Daoy (cell line): ENCODE measurements at regions not wholly inside any gene's neighbourhood (a gene's known extent, or its start where the extent isn't known, plus 50 kb on each side); places are given as distances from the start of the nearest gene placed in this dataset.
"Not testable (repeated sequence)": the region's sequence is repeated elsewhere in the genome, so short reads cannot be mapped to it uniquely, and the experiment has no call there.

Source experiments
- DNase-seq: peaks from one replicate; pipeline ENCODE4 v3.0.0-alpha.2; 2015; ENCODE audit warnings: low read depth

GRCh38 chr14:87630846-87631245 is 362.1 kb downstream of the GALC start:
- no peak for DNase-seq

GRCh38 chr14:87629788-87630187 is 363.2 kb downstream of the GALC start:
- DNase-seq = no peak

GRCh38 chr14:87628780-87629179 is 364.2 kb downstream of the GALC start:
- no peak for DNase-seq

- DNase-seq = peak; percentile 70
These were observed 364.9 kb downstream of the GALC start for GRCh38 chr14:87628129-87628528.

- no peak for DNase-seq
These were observed 366.7 kb downstream of the GALC start for GRCh38 chr14:87626266-87626665.

GRCh38 chr14:87623616-87624015 is 369.4 kb downstream of the GALC start:
- DNase-seq = no peak

GRCh38 chr14:87617079-87617478 is 375.9 kb downstream of the GALC start:
- no peak for DNase-seq

GRCh38 chr14:87615822-87616679 is 376.9 kb downstream of the GALC start:
- DNase-seq = peak; percentile 48

- no peak for DNase-seq
These were observed 377.9 kb downstream of the GALC start for GRCh38 chr14:87615047-87615446.

- peak; percentile 12 for DNase-seq
These were observed 379.1 kb downstream of the GALC start for GRCh38 chr14:87613881-87614280.

- DNase-seq = not testable (repeated sequence)
These were observed 385.9 kb downstream of the GALC start for GRCh38 chr14:87607056-87607455.

GRCh38 chr14:87601036-87601435 is 391.9 kb downstream of the GALC start:
- no peak for DNase-seq

- DNase-seq = no peak
These were observed 392.7 kb downstream of the GALC start for GRCh38 chr14:87600240-87600639.

- DNase-seq = no peak
These were observed 411.7 kb downstream of the GALC start for GRCh38 chr14:87581298-87581697.

- no peak for DNase-seq
These were observed 413.9 kb downstream of the GALC start for GRCh38 chr14:87579036-87579435.

- DNase-seq = no peak
These were observed 417.6 kb downstream of the GALC start for GRCh38 chr14:87575378-87575777.

- no peak for DNase-seq
These were observed 419.4 kb downstream of the GALC start for GRCh38 chr14:87573591-87573990.

- DNase-seq = no peak
These were observed 425.2 kb downstream of the GALC start for GRCh38 chr14:87567618-87568295.

GRCh38 chr14:87566991-87567390 is 426.0 kb downstream of the GALC start:
- peak; percentile 39 for DNase-seq

- DNase-seq = peak; percentile 10
These were observed 445.4 kb downstream of the GALC start for GRCh38 chr14:87547536-87547935.

GRCh38 chr14:87542288-87542687 is 450.7 kb downstream of the GALC start:
- no peak for DNase-seq

- no peak for DNase-seq
These were observed 452.6 kb downstream of the GALC start for GRCh38 chr14:87540339-87540738.

GRCh38 chr14:87529081-87529480 is 463.9 kb downstream of the GALC start:
- no peak for DNase-seq
